ENCODE measurements at regions not wholly inside any gene's neighbourhood (a gene's known extent, or its start where the extent isn't known, plus 50 kb on each side); places are given as distances from the start of the nearest gene placed in this dataset.

DNA sequence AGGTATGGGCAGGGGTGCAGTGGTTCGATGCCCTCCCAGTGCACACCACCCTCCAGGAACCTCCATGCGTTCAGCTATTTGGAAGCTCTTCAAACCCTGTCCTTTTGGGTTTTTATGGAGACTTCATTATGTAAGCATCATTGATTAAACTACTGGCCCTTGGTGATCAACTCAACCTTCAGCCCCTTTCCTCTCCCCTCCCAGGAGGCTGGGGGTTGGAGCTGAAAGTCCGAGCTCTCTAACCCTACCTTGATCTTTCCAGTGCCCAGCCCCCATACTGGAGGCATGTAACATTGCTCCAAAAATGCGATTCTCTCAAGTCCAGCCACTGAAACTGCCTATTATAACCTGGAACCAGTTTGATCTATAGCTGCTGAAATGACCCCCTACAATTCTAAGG lies 188.1 kb downstream of the IPO8 start:
- H3K36me3 ChIP-seq: no peaks in the 10 kb centered on the region
- no peaks in the 10 kb centered on the region for H3K27me3 ChIP-seq (ENCODE audit: low read depth)
- TF ChIP-seq CTCF (IDR thresholded peaks at IDR 0.05): no peak
- no peaks in the 10 kb centered on the region for H3K4me1 ChIP-seq
- no peak for ATAC-seq
- H3K4me3 ChIP-seq: no peak overlapping the region
- H3K9me3 ChIP-seq: no peaks in the 10 kb centered on the region
- no peak overlapping the region for H3K27ac ChIP-seq
- intact Hi-C loops (cut with DNase I): no loop called here
- no peak for DNase-seq

GRCh38 chr12:30506411-30506810 lies 189.3 kb downstream of the IPO8 start:
- Histone ChIP-seq H3K4me3 (no peak overlapping the region), H3K9me3 (no peaks in the 10 kb centered on the region)
- no peak for ATAC-seq

GRCh38 chr12:30501718-30502117 lies 194.0 kb downstream of the IPO8 start:
- ATAC-seq (no peak), DNase-seq (no peak)
- intact Hi-C loops (cut with DNase I): no loop called here
- TF ChIP-seq CTCF (IDR thresholded peaks at IDR 0.05): no peak
- Histone ChIP-seq H3K4me1 (no peaks in the 10 kb centered on the region), H3K9me3 (no peaks in the 10 kb centered on the region), H3K27me3 (ENCODE audit: low read depth) (no peaks in the 10 kb centered on the region), H3K36me3 (no peaks in the 10 kb centered on the region), H3K27ac (no peak overlapping the region), H3K4me3 (no peak overlapping the region)

More at GRCh38 chr12:30506411-30506810, 189.3 kb downstream of the IPO8 start:
- Histone ChIP-seq H3K27me3 (ENCODE audit: low read depth) (no peaks in the 10 kb centered on the region), H3K36me3 (no peaks in the 10 kb centered on the region), H3K4me1 (no peaks in the 10 kb centered on the region), H3K27ac (no peak overlapping the region)
- no peak for DNase-seq
- intact Hi-C loops (cut with DNase I): no loop called here
- TF ChIP-seq CTCF (IDR thresholded peaks at IDR 0.05): no peak

DNA sequence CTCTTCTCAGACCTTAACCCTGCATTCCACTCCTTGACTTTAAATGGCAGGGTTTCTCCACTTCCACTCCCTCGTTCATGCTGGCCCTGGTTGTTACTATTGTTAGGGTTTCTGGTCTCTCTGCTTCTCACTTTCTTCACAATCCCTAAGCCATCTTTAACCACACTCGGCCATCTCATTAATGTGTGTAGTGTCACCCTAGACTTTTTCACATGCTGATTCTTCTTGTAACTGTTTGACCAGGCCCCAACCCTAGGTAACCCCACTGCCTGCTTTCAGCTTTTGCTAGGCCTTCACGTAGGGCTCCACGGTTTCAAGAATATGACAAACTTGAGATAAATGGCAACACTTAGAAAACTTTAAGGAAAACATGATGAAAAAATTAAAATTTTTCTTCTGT lies 195.1 kb downstream of the IPO8 start:
- no peak overlapping the region for H3K4me3 ChIP-seq
- H3K36me3 ChIP-seq: no peaks in the 10 kb centered on the region
- no peak for DNase-seq
- H3K9me3 ChIP-seq: no peaks in the 10 kb centered on the region
- H3K4me1 ChIP-seq: no peaks in the 10 kb centered on the region
- intact Hi-C loops (cut with DNase I): no loop called here
- H3K27me3 ChIP-seq (ENCODE audit: low read depth): no peaks in the 10 kb centered on the region
- no peak for ATAC-seq
- no peak overlapping the region for H3K27ac ChIP-seq
- TF ChIP-seq CTCF (IDR thresholded peaks at IDR 0.05): no peak

GRCh38 chr12:30485230-30485890 lies 210.3 kb downstream of the IPO8 start:
- intact Hi-C loops (cut with DNase I): no loop called here
- Histone ChIP-seq H3K36me3 (no peaks in the 10 kb centered on the region), H3K9me3 (no peaks in the 10 kb centered on the region), H3K27me3 (ENCODE audit: low read depth) (no peaks in the 10 kb centered on the region), H3K4me1 (no peaks in the 10 kb centered on the region), H3K27ac (no peak overlapping the region), H3K4me3 (no peak overlapping the region)
- no peak for DNase-seq
- no peak for ATAC-seq
- TF ChIP-seq CTCF (IDR thresholded peaks at IDR 0.05): no peak

Data from lower lobe of right lung (tissue), 2 donors.